Stimulated activated CD4-positive, alpha-beta T cell treated with anti-CD3 and anti-CD28 coated beads, Interleukin-12 subunit alpha, Interleukin-12 subunit beta, amount 100 ng/mL, for 48 hours (primary cell): ENCODE measurements at regions not wholly inside any gene's neighbourhood (a gene's known extent, or its start where the extent isn't known, plus 50 kb on each side); places are given as distances from the start of the nearest gene placed in this dataset.

Source experiments
- DNase-seq, 3 donors: peaks; one replicate each; pipeline ENCODE4 v3.0.0-alpha.2; 2020; ENCODE audit warnings: low read depth in 2 of 3, low spot score in 1 of 3

DNA sequence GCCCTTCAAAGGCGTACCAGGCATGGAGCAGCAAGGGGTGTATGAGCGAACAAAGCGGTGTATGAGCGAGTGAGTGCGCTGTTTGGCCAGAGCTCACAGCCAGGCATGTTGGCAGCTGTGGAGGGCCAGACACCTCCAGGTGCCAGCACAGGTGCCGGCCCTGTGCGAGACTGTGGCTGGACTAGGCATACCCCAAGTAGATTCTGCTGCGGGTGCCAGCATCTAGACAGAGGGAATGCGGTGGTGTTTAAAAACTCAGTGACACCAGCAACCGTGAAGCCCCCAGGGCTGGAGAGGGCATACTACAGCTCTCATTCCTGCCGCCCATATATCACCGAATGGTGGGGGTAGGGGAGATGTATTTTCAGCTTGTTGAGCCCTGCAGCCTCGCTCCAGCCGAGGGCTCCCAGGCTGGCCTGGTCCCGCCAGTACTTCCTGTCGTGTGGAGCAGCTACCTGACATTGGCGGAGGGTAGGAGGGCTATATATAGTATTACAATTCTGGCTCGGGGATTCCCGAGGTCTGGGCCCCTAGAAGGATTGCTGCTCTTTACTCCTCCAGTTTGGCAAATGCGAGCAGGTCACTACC lies 1829.6 kb upstream of the NUDT12 start:
- no peak for DNase-seq

DNA sequence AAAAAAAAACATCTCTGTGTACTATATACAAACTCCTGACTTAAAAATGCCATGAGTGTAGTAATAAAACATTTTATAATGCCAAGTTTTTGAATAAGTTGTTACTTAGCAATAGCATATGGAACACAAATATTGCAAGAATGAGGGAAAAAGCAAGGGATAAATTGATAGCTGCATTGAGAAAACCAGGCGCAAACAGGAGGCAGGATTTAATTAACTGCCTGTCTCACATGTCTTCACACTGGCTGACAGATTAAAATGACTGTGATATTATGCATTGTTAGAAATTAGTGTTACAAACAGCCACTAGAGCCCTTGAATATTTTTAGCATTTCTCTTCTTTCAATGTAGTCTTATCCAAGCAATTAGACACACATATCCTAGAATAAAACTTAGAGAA lies 1817.5 kb upstream of the NUDT12 start:
- DNase-seq, result no peak

DNA sequence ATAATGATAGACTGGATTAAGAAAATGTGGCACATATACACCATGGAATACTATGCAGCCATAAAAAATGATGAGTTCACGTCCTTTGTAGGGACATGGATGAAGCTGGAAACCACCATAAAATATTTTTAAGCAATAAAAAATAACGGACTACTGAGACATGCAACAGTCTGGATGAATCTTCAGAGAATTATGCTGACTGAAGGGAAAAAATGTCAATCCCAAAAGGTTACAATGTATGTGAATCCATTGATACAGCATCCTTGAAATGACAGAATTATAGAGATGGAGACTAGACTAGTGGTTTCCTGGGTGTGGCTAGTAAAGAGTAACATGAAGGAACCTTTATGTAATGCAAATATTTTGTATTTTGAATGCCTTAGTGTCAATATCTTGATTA lies 1808.6 kb upstream of the NUDT12 start:
- DNase-seq, result no peak

- DNase-seq, result no peak
Measured at GRCh38 chr5:105350486-105351140, 1788.0 kb upstream of the NUDT12 start.

DNA sequence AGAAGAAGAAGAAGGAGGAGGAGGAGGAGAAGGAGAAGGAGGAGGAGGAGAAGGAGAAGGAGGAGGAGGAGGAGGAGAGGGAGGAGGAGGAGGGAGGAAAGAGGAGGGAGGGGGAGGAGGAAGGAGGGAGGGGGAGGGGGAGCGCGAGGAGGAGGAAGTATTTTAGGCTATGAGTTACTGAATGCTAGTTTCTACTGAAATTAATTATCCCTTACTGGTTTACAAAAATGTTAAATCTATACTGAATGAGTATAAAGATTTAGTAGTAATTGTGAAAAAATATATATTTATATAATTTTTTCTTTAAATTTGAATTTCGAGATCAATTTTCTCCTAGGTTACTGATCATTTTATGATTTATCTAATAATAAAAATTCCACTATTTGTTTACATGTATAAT lies 1769.0 kb upstream of the NUDT12 start:
- no peak for DNase-seq

- no peak for DNase-seq
Measured at GRCh38 chr5:105330185-105330584, 1767.6 kb upstream of the NUDT12 start.

DNA sequence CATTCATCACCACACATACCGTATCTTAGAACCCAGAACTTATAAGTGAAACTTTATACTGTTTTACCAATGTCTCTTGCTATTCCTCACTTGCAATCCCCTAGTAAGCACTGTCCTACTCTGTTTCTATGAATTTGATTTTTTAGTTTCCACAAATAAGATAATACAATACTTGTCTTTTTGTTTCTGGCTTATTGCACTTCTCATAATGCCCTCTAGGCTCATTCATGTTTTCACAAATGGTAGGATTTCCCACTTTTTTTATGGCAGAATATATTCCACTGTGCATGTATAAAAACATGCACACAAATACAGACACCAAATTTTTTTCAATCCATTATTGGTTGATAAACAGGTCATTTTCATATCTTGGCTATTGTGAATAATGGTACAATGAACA lies 1742.3 kb upstream of the NUDT12 start:
- no peak for DNase-seq

- no peak for DNase-seq
Measured at GRCh38 chr5:105288946-105289345, 1726.4 kb upstream of the NUDT12 start.

DNA sequence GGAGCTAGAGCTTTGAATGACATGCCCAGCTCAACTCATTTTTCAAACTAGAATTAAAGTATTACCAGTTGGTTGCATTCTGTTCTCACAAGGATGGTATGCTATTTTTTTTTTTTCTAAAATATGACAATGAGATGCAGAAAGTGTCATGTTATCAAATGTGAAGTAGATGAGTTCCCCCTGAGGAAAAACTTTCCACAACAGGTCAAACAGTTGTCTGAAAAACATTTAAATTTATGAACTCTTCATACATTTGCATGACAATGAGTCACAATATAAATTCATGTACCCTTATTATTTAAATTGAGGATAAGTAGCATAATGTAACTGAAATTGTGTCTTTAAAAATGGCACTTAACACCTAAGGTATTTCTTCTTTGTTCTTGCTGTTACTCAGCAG lies 1720.5 kb upstream of the NUDT12 start:
- no peak for DNase-seq

DNA sequence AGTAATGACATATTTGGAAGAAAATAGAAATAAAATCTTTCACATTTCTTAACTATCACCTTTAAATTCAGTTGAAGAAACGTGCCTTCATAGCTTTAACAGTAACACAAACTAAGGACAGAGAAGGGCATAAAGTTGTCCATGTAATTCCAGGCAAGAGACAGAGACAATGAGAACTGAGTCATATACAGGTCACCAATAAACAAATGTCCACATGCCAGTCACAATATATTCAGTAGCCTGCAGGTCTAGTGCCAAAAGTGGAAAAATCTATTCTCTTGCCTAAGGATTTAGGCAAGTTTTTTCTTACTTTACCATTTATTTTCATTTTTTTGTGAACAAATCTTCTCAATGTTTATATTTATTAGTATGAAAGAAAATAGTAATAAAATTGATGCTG lies 1711.5 kb upstream of the NUDT12 start:
- DNase-seq, result no peak

DNA sequence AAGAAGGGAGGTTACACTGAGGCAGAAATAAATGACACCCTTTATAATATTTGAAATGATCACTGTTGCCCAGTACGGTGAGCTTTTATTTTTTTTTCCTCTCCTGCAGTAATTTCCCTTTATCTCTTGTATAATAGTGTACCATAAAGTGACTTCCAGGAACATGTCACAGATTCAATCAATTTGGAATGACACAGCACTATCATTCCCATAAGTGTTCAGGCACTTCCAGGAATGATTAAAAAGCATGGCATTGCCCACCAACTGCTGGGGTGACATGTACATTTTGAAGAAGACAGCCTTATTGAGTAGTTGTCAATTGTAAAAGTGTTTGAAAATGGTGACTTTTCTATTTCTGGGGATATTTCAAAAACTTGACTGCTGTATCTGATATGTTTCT lies 1700.9 kb upstream of the NUDT12 start:
- DNase-seq, result no peak

GRCh38 chr5:105259581-105260217 lies 1697.1 kb upstream of the NUDT12 start:
- no peak for DNase-seq

DNA sequence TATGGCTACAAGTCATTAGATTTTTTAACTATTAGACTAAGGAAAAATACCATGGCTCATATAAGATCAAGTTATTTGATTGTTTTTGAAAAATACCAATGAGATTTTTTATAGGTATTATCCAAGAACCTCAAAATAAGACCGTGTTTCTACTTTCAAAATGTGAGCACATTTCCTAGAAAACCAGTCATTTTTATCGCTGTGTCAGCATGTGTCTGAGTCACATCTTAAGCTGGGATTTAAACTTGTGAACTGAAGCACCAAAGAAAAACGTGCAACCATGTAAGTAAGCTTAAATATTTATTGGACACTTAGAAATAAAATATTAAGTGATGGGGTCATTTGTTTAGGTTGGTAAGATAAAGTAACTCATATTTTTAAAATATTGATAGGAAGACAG lies 1676.0 kb upstream of the NUDT12 start:
- DNase-seq, result no peak

- DNase-seq, result no peak
Measured at GRCh38 chr5:105230516-105231157, 1668.0 kb upstream of the NUDT12 start.

GRCh38 chr5:105218018-105218417 lies 1655.4 kb upstream of the NUDT12 start:
- DNase-seq, result no peak

- no peak for DNase-seq
Measured at GRCh38 chr5:105213078-105213477, 1650.5 kb upstream of the NUDT12 start.

- DNase-seq, result no peak
Measured at GRCh38 chr5:105207066-105207465, 1644.5 kb upstream of the NUDT12 start.

- DNase-seq, result no peak
Measured at GRCh38 chr5:105197531-105197930, 1634.9 kb upstream of the NUDT12 start.

DNA sequence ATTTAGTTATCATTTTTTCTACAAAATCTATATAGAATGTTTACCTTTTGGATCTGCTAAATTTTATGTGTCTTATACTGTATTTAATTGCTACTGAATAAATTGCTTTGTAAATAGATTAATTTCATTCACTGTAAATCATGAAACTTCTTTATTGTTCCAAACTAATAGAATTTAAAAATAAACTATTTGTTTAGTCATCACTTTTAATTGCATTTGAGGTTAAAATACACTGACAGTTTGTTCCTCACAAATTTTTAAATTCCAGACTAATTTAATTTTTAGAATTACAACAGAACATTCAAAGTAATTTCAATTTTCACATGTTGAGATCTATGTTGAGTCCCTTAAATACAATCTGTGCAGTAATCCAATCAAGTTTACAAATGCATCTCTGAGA lies 1633.2 kb upstream of the NUDT12 start:
- no peak for DNase-seq

DNA sequence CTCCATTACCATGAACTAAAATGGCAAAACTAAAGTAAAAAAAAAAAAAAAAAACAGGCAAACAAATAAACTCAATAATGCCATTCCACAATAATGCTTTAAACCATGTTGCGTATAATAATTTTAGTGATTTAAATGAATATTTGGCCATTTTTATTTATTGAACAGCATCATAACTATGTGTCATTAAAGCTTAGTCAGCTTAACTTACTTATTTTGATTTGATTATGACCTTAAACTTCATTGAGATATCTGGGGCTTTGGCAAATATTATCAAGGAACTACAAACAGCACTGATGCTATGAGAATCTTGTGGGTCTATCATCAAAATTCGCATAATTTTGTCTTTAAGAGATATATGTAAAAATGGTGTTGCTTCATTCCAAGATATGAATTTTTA lies 1610.3 kb upstream of the NUDT12 start:
- no peak for DNase-seq

DNA sequence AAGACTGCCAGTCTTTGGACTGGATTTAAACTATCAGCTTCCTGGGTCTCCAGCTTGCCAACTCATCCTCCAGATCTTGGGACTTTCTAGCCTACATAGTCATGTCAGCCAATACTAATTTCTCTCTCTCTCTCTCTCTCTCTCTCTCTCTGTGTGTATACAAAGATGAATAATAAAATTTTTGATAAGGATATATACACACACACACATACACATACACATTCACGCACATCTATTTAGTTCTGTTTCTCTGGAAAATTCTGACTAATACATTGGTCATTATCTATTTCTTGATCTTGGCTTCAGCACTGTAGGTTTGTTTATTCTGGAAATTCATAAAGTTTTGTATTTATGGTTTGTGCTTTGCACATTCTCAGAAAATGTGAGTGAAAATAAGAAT lies 1606.2 kb upstream of the NUDT12 start:
- DNase-seq, result no peak

GRCh38 chr5:105167092-105167491 lies 1604.5 kb upstream of the NUDT12 start:
- no peak for DNase-seq
